ENCODE measurements at regions not wholly inside any gene's neighbourhood (a gene's known extent, or its start where the extent isn't known, plus 50 kb on each side); places are given as distances from the start of the nearest gene placed in this dataset.

- Histone ChIP-seq H2AFZ (no peak overlapping the region), H3K4me3 (no peak overlapping the region), H3K27me3 (no peaks in the 10 kb centered on the region), H3K36me3 (replicated peaks; ENCODE audit: insufficient read depth, low read depth) (no peaks in the 10 kb centered on the region), H3K9me2 (replicated peaks; ENCODE audit: insufficient read depth) (no peaks in the 10 kb centered on the region), H3K9me3 (ENCODE audit: low read depth) (no peaks in the 10 kb centered on the region), H3K4me1 (ENCODE audit: insufficient read depth) (no peaks in the 10 kb centered on the region), H4K20me1 (ENCODE audit: insufficient read depth, poor library complexity, severe bottlenecking) (no peaks in the 10 kb centered on the region), H3K4me2 (no peak overlapping the region), H3K79me2 (no peaks in the 10 kb centered on the region), H3K27ac (no peak overlapping the region)
- DNase-seq (ENCODE audit: low spot score): no peak
- no peak for TF ChIP-seq EZH2phosphoT487 (IDR thresholded peaks at IDR 0.05; ENCODE audit: low read depth, severe bottlenecking, unreplicated experiment)
- TF ChIP-seq EZH2 (IDR thresholded peaks at IDR 0.05; ENCODE audit: borderline replicate concordance): no peak
- TF ChIP-seq CTCF (IDR thresholded peaks at IDR 0.05; ENCODE audit: poor library complexity): no peak
Observed at GRCh38 chr11:91986218-91986617, 238.4 kb upstream of the FAT3 start.

- H3K4me1 ChIP-seq (ENCODE audit: insufficient read depth): no peaks in the 10 kb centered on the region
- no peaks in the 10 kb centered on the region for H3K9me2 ChIP-seq (replicated peaks; ENCODE audit: insufficient read depth)
- DNase-seq (ENCODE audit: low spot score): no peak
- no peak overlapping the region for H3K27ac ChIP-seq
- no peak overlapping the region for H3K4me2 ChIP-seq
- 92% methylated on average over 5 of the region's 5 CpGs for WGBS (ENCODE audit: low lambda C conversion rate, missing lambda C conversion rate)
- TF ChIP-seq EZH2phosphoT487 (IDR thresholded peaks at IDR 0.05; ENCODE audit: low read depth, severe bottlenecking, unreplicated experiment) (no peak), EZH2 (IDR thresholded peaks at IDR 0.05; ENCODE audit: borderline replicate concordance) (no peak), CTCF (IDR thresholded peaks at IDR 0.05; ENCODE audit: poor library complexity) (no peak)
- H2AFZ ChIP-seq: no peak overlapping the region
- no peaks in the 10 kb centered on the region for H3K36me3 ChIP-seq (replicated peaks; ENCODE audit: insufficient read depth, low read depth)
- H3K4me3 ChIP-seq: no peak overlapping the region
- H3K79me2 ChIP-seq: no peaks in the 10 kb centered on the region
- H3K27me3 ChIP-seq: no peaks in the 10 kb centered on the region
- no peaks in the 10 kb centered on the region for H4K20me1 ChIP-seq (ENCODE audit: insufficient read depth, poor library complexity, severe bottlenecking)
- H3K9me3 ChIP-seq (ENCODE audit: low read depth): no peaks in the 10 kb centered on the region
Observed at GRCh38 chr11:91984033-91984584, 240.5 kb upstream of the FAT3 start.

GRCh38 chr11:91981995-91982394 lies 242.6 kb upstream of the FAT3 start:
- H3K9me2 ChIP-seq (replicated peaks; ENCODE audit: insufficient read depth): no peaks in the 10 kb centered on the region
- no peaks in the 10 kb centered on the region for H3K4me1 ChIP-seq (ENCODE audit: insufficient read depth)
- H4K20me1 ChIP-seq (ENCODE audit: insufficient read depth, poor library complexity, severe bottlenecking): no peaks in the 10 kb centered on the region
- H3K27me3 ChIP-seq: no peaks in the 10 kb centered on the region
- no peak overlapping the region for H3K4me2 ChIP-seq
- H3K4me3 ChIP-seq: no peak overlapping the region
- 25% methylated on average over 1 of the region's 1 CpG for WGBS (ENCODE audit: low lambda C conversion rate, missing lambda C conversion rate)
- H3K9me3 ChIP-seq (ENCODE audit: low read depth): no peaks in the 10 kb centered on the region
- DNase-seq (ENCODE audit: low spot score): peak; percentile 43
- H3K36me3 ChIP-seq (replicated peaks; ENCODE audit: insufficient read depth, low read depth): no peaks in the 10 kb centered on the region
- no peak overlapping the region for H2AFZ ChIP-seq
- no peaks in the 10 kb centered on the region for H3K79me2 ChIP-seq
- TF ChIP-seq CTCF (IDR thresholded peaks at IDR 0.05; ENCODE audit: poor library complexity) (no peak), EZH2phosphoT487 (IDR thresholded peaks at IDR 0.05; ENCODE audit: low read depth, severe bottlenecking, unreplicated experiment) (no peak), EZH2 (IDR thresholded peaks at IDR 0.05; ENCODE audit: borderline replicate concordance) (no peak)
- peak overlapping the region; percentile 71 for H3K27ac ChIP-seq

- no peak for DNase-seq (ENCODE audit: low spot score)
- TF ChIP-seq EZH2 (IDR thresholded peaks at IDR 0.05; ENCODE audit: borderline replicate concordance) (no peak), CTCF (IDR thresholded peaks at IDR 0.05; ENCODE audit: poor library complexity) (no peak), EZH2phosphoT487 (IDR thresholded peaks at IDR 0.05; ENCODE audit: low read depth, severe bottlenecking, unreplicated experiment) (no peak)
Observed at GRCh38 chr11:91979775-91980174, 244.8 kb upstream of the FAT3 start.

More at GRCh38 chr11:91979775-91980174, 244.8 kb upstream of the FAT3 start:
- no peak overlapping the region for H3K27ac ChIP-seq
- WGBS (ENCODE audit: low lambda C conversion rate, missing lambda C conversion rate): 79% methylated on average over 1 of the region's 1 CpG
- no peaks in the 10 kb centered on the region for H3K4me1 ChIP-seq (ENCODE audit: insufficient read depth)
- H3K9me2 ChIP-seq (replicated peaks; ENCODE audit: insufficient read depth): no peaks in the 10 kb centered on the region
- H3K36me3 ChIP-seq (replicated peaks; ENCODE audit: insufficient read depth, low read depth): no peaks in the 10 kb centered on the region
- H3K4me3 ChIP-seq: no peak overlapping the region
- H3K27me3 ChIP-seq: no peaks in the 10 kb centered on the region
- no peaks in the 10 kb centered on the region for H3K79me2 ChIP-seq
- H3K4me2 ChIP-seq: no peak overlapping the region
- no peak overlapping the region for H2AFZ ChIP-seq
- H3K9me3 ChIP-seq (ENCODE audit: low read depth): no peaks in the 10 kb centered on the region
- H4K20me1 ChIP-seq (ENCODE audit: insufficient read depth, poor library complexity, severe bottlenecking): no peaks in the 10 kb centered on the region

Measured in hepatocyte (in vitro differentiated cells).